Neural cell (in vitro differentiated cells): ENCODE measurements at regions not wholly inside any gene's neighbourhood (a gene's known extent, or its start where the extent isn't known, plus 50 kb on each side); places are given as distances from the start of the nearest gene placed in this dataset.

ENCODE experiments used
- H2AFZ ChIP-seq: fragments of 200-600, 300-800 bp; sonication (generic), shearing (Covaris generic); 2 replicates; pipeline ENCODE4 v1.6.0; 2014; ENCODE audit warnings: low read depth, mild to moderate bottlenecking, antibody characterized with exemption, low read length, moderate library complexity
- H3F3A ChIP-seq: fragments of 200-600 bp; shearing (Covaris generic); 2 replicates; pipeline ENCODE4 v1.6.1; 2016; ENCODE audit warnings: mild to moderate bottlenecking, moderate library complexity, mixed read lengths, antibody characterized with exemption, low read length; ENCODE audit not compliant: insufficient read depth, poor library complexity, severe bottlenecking
- H3K27ac ChIP-seq: fragments of 200-600, 300-800 bp; sonication (generic), shearing (Covaris generic); 2 replicates; pipeline ENCODE4 v1.5.1; 2014; ENCODE audit warnings: mild to moderate bottlenecking, low read length, moderate library complexity
- H3K27me3 ChIP-seq: fragments of 300-800, 200-600 bp; sonication (generic), shearing (Covaris generic); 2 replicates; pipeline ENCODE4 v1.6.0; 2014; ENCODE audit warnings: mild to moderate bottlenecking, low read depth, low read length, moderate library complexity; ENCODE audit not compliant: insufficient read depth
- H3K36me3 ChIP-seq: fragments of 300-800, 200-600 bp; sonication (generic), shearing (Covaris generic); 2 replicates; pipeline ENCODE4 v1.5.1; 2014; ENCODE audit warnings: mild to moderate bottlenecking, antibody characterized with exemption, low read length, moderate library complexity; ENCODE audit not compliant: insufficient read depth
- H3K4me2 ChIP-seq: fragments of 300-800, 200-600 bp; sonication (generic), shearing (Covaris generic); 2 replicates; pipeline ENCODE4 v1.6.0; 2014; ENCODE audit warnings: mild to moderate bottlenecking, low read length
- H3K4me3 ChIP-seq: fragments of 300-800, 200-600 bp; sonication (generic), shearing (Covaris generic); 2 replicates; pipeline ENCODE4 v1.5.1; 2014; ENCODE audit warnings: mild to moderate bottlenecking, low read length, moderate library complexity
- H3K79me2 ChIP-seq: fragments of 200-600 bp; shearing (Covaris generic); replicated peaks from 2 replicates; pipeline ENCODE4 v1.6.0; 2014; ENCODE audit warnings: mild to moderate bottlenecking, low read length, moderate library complexity; ENCODE audit not compliant: insufficient read depth
- H3K9ac ChIP-seq: fragments of 300-800, 200-600 bp; sonication (generic), shearing (Covaris generic); 2 replicates; pipeline ENCODE4 v1.6.1; 2016; ENCODE audit warnings: mild to moderate bottlenecking, low read length, mixed read lengths
- H3K9me2 ChIP-seq: fragments of 200-600 bp; shearing (Covaris generic); 2 replicates; pipeline ENCODE4 v1.6.1; 2016; ENCODE audit warnings: mild to moderate bottlenecking, low read length, mixed read lengths; ENCODE audit not compliant: insufficient read depth
- H3K9me3 ChIP-seq: fragments of 200-600, 300-800 bp; sonication (generic), shearing (Covaris generic); 2 replicates; pipeline ENCODE4 v1.6.1; 2016; ENCODE audit warnings: mild to moderate bottlenecking, mixed run types, low read length, moderate library complexity, mixed read lengths
- H4K20me1 ChIP-seq: fragments of 200-600 bp; shearing (Covaris generic); 2 replicates; pipeline ENCODE4 v1.6.1; 2016; ENCODE audit warnings: mild to moderate bottlenecking, mixed run types; ENCODE audit not compliant: insufficient read depth
- CTCF ChIP-seq: fragments of 450-650 bp; IDR thresholded peaks from 2 replicates; pipeline ENCODE4 v1.5.1; 2014; ENCODE audit warnings: antibody characterized with exemption, mild to moderate bottlenecking, moderate library complexity; ENCODE audit not compliant: poor library complexity, severe bottlenecking
- EP300 ChIP-seq: fragments of 450-650 bp; conservative IDR thresholded peaks from 2 replicates; pipeline ENCODE4 v1.6.1; 2014; ENCODE audit warnings: antibody characterized with exemption, mild to moderate bottlenecking, moderate library complexity; ENCODE audit not compliant: poor library complexity, severe bottlenecking
- EZH2 ChIP-seq: fragments of 200-600, 300-800 bp; shearing (Covaris generic), sonication (generic); IDR thresholded peaks from 2 replicates; pipeline ENCODE4 v1.6.1; 2014; ENCODE audit warnings: antibody characterized with exemption, low read length, borderline replicate concordance, mild to moderate bottlenecking; ENCODE audit not compliant: insufficient read depth, poor library complexity, severe bottlenecking
- MXI1 ChIP-seq: fragments of 450-650 bp; conservative IDR thresholded peaks from 2 replicates; pipeline ENCODE4 v1.6.1; 2014; ENCODE audit warnings: antibody characterized with exemption, mild to moderate bottlenecking; ENCODE audit not compliant: poor library complexity, severe bottlenecking
- POLR2AphosphoS5 ChIP-seq: IDR thresholded peaks from 2 replicates; pipeline ENCODE4 v1.6.1; 2012
- RAD21 ChIP-seq: fragments of 450-650 bp; conservative IDR thresholded peaks from 2 replicates; pipeline ENCODE4 v1.6.1; 2014; ENCODE audit warnings: antibody characterized with exemption, mild to moderate bottlenecking, moderate library complexity
- REST ChIP-seq: IDR thresholded peaks from 2 replicates; pipeline ENCODE4 v1.6.1; 2012; ENCODE audit warnings: borderline replicate concordance
- SMC3 ChIP-seq: fragments of 450-650 bp; conservative IDR thresholded peaks from 2 replicates; pipeline ENCODE4 v1.6.1; 2014; ENCODE audit warnings: antibody characterized with exemption, mild to moderate bottlenecking, moderate library complexity; ENCODE audit not compliant: poor library complexity
- TAF1 ChIP-seq: IDR thresholded peaks from 2 replicates; pipeline ENCODE4 v1.6.1; 2012; ENCODE audit warnings: low read depth

DNA sequence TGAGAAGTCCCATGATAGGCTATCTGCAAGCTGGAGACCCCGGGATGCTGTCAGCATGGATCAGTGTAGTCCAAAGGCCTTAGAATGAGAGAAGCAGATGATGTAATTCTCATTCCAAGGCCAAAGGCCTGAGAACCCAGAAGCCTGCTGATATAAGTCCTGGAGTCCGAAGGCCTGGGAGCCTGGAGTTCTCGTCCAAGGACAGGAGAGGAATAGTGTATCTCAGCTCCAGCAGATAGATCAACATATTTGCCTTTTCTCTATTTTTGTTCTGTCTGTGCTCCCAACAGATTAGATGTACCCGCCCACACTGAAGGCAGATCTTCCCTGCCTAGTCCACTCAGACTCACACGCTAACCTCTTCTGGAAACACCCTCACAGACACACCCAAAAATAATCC lies 454.9 kb upstream of the CHAC2 start:
- no peak overlapping the region for H3K4me3 ChIP-seq
- no peaks in the 10 kb centered on the region for H3F3A ChIP-seq
- H3K27ac ChIP-seq = no peak overlapping the region
- H3K9me3 ChIP-seq = no peaks in the 10 kb centered on the region
- no peak overlapping the region for H3K9ac ChIP-seq
- H3K79me2 ChIP-seq = no peaks in the 10 kb centered on the region
- TF ChIP-seq EZH2 (no peak), EP300 (no peak), RAD21 (no peak), TAF1 (no peak), MXI1 (no peak), POLR2AphosphoS5 (no peak), CTCF (no peak), SMC3 (no peak), REST (no peak)
- no peak overlapping the region for H2AFZ ChIP-seq
- no peaks in the 10 kb centered on the region for H3K36me3 ChIP-seq
- no peaks in the 10 kb centered on the region for H3K27me3 ChIP-seq
- H3K9me2 ChIP-seq = no peaks in the 10 kb centered on the region
- H3K4me2 ChIP-seq = no peak overlapping the region
- H4K20me1 ChIP-seq = no peaks in the 10 kb centered on the region

DNA sequence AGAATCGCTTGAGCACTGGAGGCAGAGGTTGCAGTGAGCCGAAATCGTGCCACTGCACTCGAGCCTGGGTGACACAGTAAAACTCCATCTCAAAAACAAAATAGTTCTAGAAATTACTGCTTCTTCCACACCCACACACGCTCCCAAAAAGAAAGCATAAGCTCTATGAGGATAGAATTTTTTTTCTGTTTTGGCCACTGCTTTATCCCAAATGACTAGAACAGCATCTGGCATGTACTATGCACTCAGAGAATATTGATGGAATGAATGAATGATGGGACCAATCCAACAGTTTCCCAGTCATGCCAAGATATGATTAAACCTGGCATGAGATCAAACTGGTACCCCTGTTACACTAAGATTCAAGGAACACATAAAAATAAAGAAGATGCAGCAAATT lies 455.4 kb upstream of the CHAC2 start:
- no peak overlapping the region for H3K4me2 ChIP-seq
- TF ChIP-seq SMC3 (no peak), REST (no peak), CTCF (no peak), EP300 (no peak), EZH2 (no peak), POLR2AphosphoS5 (no peak), TAF1 (no peak), MXI1 (no peak), RAD21 (no peak)
- no peak overlapping the region for H2AFZ ChIP-seq
- H3K4me3 ChIP-seq = no peak overlapping the region
- no peaks in the 10 kb centered on the region for H3K9me2 ChIP-seq
- no peaks in the 10 kb centered on the region for H3K27me3 ChIP-seq
- no peak overlapping the region for H3K9ac ChIP-seq
- no peaks in the 10 kb centered on the region for H3K79me2 ChIP-seq
- H3K36me3 ChIP-seq = no peaks in the 10 kb centered on the region
- H4K20me1 ChIP-seq = no peaks in the 10 kb centered on the region
- no peaks in the 10 kb centered on the region for H3F3A ChIP-seq
- no peak overlapping the region for H3K27ac ChIP-seq
- no peaks in the 10 kb centered on the region for H3K9me3 ChIP-seq
